Adrenal gland (tissue), 5 donors: ENCODE measurements at regions not wholly inside any gene's neighbourhood (a gene's known extent, or its start where the extent isn't known, plus 50 kb on each side); places are given as distances from the start of the nearest gene placed in this dataset.

Experiments
- CTCF ChIP-seq, 6 experiments: fragments of 450-650 bp in 4 of 6; fragments of 200-600 bp in 2 of 6; sonication (generic) in 1 of 6; IDR thresholded peaks; 1 replicate in 5 of 6; 2 replicates in 1 of 6; pipeline versions ENCODE4 v1.5.1 to v1.8.0; 2016 to 2021; ENCODE audit warnings: antibody characterized with exemption in 6 of 6, mild to moderate bottlenecking in 2 of 6, moderate library complexity in 1 of 6
- POLR2A ChIP-seq, 2 donors: fragments of 450-650 bp; IDR thresholded peaks; one replicate each; pipeline ENCODE4 v1.6.1; 2017; ENCODE audit warnings: antibody characterized with exemption in 2 of 2, mild to moderate bottlenecking in 2 of 2, moderate library complexity in 1 of 2
- donor health status: DM: no; HTN: no; CAD: no.

DNA sequence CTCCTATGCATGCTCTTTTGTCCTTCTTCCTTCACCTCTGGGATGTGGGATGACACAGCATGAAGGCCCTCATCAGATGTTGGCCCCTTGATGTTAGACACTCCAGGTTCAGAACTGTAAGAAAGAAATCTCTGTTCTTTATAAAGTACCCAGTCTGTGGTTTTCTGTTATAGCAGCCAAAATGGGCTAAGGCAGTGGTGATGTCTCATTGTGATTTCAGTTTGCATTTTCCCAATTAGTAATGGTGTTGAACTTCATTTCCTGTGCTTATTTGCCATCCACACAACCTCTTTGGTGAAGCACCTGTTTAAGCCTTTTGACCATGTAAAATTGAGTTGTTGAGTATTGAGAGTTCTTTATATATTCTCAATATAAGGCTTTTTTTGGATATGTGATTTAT is 129.3 kb upstream of the C1orf174 start:
- TF ChIP-seq CTCF (IDR thresholded peaks at IDR 0.05) (no peak), POLR2A (IDR thresholded peaks at IDR 0.05) (no peak)
